H1 (cell line): ENCODE measurements at regions not wholly inside any gene's neighbourhood (a gene's known extent, or its start where the extent isn't known, plus 50 kb on each side); places are given as distances from the start of the nearest gene placed in this dataset.

ENCODE experiments used
- ATF2 ChIP-seq: IDR thresholded peaks from 2 replicates; pipeline ENCODE4 v1.6.1; 2012; ENCODE audit warnings: low read length, inconsistent platforms
- CBX5 ChIP-seq: fragments of 300-800, 300-1000 bp; sonication (generic); IDR thresholded peaks from 2 replicates; pipeline ENCODE4 v1.7.1; 2016; ENCODE audit warnings: antibody characterized with exemption, low read length, low read depth
- CTCF ChIP-seq, 3 experiments: IDR thresholded peaks; 1 replicate in 2 of 3; 2 replicates in 1 of 3; pipeline versions ENCODE4 v1.5.1 to v1.6.1; 2011; ENCODE audit warnings: low read length in 3 of 3, mild to moderate bottlenecking in 3 of 3, inconsistent platforms in 2 of 3, low read depth in 1 of 3, moderate library complexity in 1 of 3; ENCODE audit not compliant: insufficient read depth in 1 of 3; ENCODE audit errors: control extremely low read depth in 1 of 3
- EP300 ChIP-seq, 2 experiments: IDR thresholded peaks; 1 replicate in 1 of 2; 2 replicates in 1 of 2; pipeline ENCODE4 v1.6.1; 2011 to 2012; ENCODE audit warnings: low read depth in 2 of 2, low read length in 2 of 2, mild to moderate bottlenecking in 2 of 2, borderline replicate concordance in 1 of 2, inconsistent platforms in 1 of 2, moderate library complexity in 1 of 2
- EZH2 ChIP-seq: fragments of 200-600 bp; sonication (generic); IDR thresholded peaks from 2 replicates; pipeline ENCODE4 v1.7.1; 2012; ENCODE audit warnings: low read depth, mild to moderate bottlenecking, moderate library complexity, low read length, inconsistent platforms; ENCODE audit not compliant: severe bottlenecking
- JUND ChIP-seq: IDR thresholded peaks from 2 replicates; pipeline ENCODE4 v1.6.1; 2011; ENCODE audit warnings: mild to moderate bottlenecking, improper control_type of control experiment, low read length
- MAX ChIP-seq: IDR thresholded peaks from 2 replicates; pipeline ENCODE4 v1.6.1; 2012; ENCODE audit warnings: inconsistent platforms
- POLR2A ChIP-seq, 2 experiments: IDR thresholded peaks; 1 replicate in 1 of 2; 2 replicates in 1 of 2; pipeline ENCODE4 v1.6.1; 2011; ENCODE audit warnings: low read depth in 2 of 2, low read length in 2 of 2, mild to moderate bottlenecking in 2 of 2; ENCODE audit errors: control extremely low read depth in 1 of 2
- POLR2AphosphoS5 ChIP-seq: IDR thresholded peaks from 2 replicates; pipeline ENCODE4 v1.6.1; 2011; ENCODE audit warnings: low read depth, low read length
- RFX5 ChIP-seq: IDR thresholded peaks from 2 replicates; pipeline ENCODE4 v1.6.1; 2011; ENCODE audit warnings: low read depth, low read length, improper control_type of control experiment, borderline replicate concordance
- SRF ChIP-seq: IDR thresholded peaks from 2 replicates; pipeline ENCODE4 v1.6.1; 2011; ENCODE audit warnings: mild to moderate bottlenecking, low read depth, low read length, moderate library complexity
- TAF1 ChIP-seq: IDR thresholded peaks from 2 replicates; pipeline ENCODE4 v1.6.1; 2011; ENCODE audit warnings: mild to moderate bottlenecking, low read depth, low read length

GRCh38 chr4:181863856-181864255 is 379.3 kb upstream of the TENM3 start:
- no peak for TF ChIP-seq JUND
- TF ChIP-seq POLR2A (IDR thresholded peaks at IDR 0.05; ENCODE audit: control extremely low read depth in 1 of 2, low read depth in 2 of 2, low read length in 2 of 2): no peak
- TF ChIP-seq EZH2: no peak
- TF ChIP-seq MAX: no peak
- no peak for TF ChIP-seq POLR2AphosphoS5
- TF ChIP-seq RFX5: no peak
- TF ChIP-seq ATF2: no peak
- no peak for TF ChIP-seq CBX5
- TF ChIP-seq CTCF (IDR thresholded peaks at IDR 0.05; ENCODE audit: control extremely low read depth in 1 of 3, insufficient read depth in 1 of 3, low read depth in 1 of 3, low read length in 3 of 3): no peak
- no peak for TF ChIP-seq SRF
- TF ChIP-seq EP300 (IDR thresholded peaks at IDR 0.05; ENCODE audit: borderline replicate concordance in 1 of 2, low read depth in 2 of 2, low read length in 2 of 2): no peak
- TF ChIP-seq TAF1: no peak
